GM19324 (cell line): ENCODE measurements at regions not wholly inside any gene's neighbourhood (a gene's known extent, or its start where the extent isn't known, plus 50 kb on each side); places are given as distances from the start of the nearest gene placed in this dataset.
"Not testable (repeated sequence)": the region's sequence is repeated elsewhere in the genome, so short reads cannot be mapped to it uniquely, and the experiment has no call there.

Source experiments
- ATAC-seq: cut with Tn5 transposase; IDR thresholded peaks from one replicate; pipeline ENCODE4 v1.9.1; 2021; ENCODE audit warnings: mild to moderate bottlenecking, moderate library complexity; ENCODE audit not compliant: unreplicated experiment, low FRiP score

DNA sequence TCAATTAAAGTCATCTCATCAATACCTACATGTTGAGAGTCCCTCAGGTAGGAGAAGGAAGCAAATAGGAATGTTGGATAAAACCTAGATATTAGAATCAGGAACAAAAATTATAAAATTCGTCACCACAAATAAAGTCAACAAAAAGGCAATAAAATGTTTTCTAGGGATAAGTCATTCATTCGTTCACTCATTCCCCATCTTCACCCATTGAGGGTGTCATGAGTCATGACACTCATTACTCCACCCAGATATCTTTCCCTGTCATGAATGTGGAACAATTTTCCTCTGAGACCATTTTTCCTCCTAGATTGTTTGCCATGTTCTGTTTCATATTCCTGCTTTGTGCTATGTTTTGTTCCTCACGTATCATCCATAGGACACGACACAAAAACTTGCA lies 50.9 kb upstream of the OLIG3 start:
- no peak for ATAC-seq

GRCh38 chr6:137547186-137547585 lies 53.0 kb upstream of the OLIG3 start:
- no peak for ATAC-seq

GRCh38 chr6:137547601-137548000 lies 53.4 kb upstream of the OLIG3 start:
- ATAC-seq, result no peak

DNA sequence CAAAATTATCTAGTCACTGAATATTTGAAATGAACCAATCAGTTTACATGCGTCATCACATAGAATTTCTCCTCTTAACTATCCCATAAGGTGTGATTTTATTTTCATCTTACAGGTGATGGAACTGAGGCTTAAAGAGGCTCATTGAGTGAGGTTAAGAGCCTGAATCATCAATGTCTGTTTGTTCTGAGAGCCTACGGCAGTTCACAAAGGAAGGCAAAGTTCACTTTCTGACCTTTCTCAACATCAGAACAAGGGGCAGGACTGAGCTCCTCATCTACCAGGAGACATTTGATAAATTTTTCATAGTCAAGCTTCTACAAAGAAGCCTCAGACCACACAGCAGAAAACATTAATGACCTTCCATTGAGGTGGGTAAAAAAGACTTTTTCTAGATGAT lies 54.9 kb upstream of the OLIG3 start:
- ATAC-seq, result no peak

- ATAC-seq, result no peak
These were observed 56.3 kb upstream of the OLIG3 start for GRCh38 chr6:137550535-137550934.

GRCh38 chr6:137552146-137552545 lies 58.0 kb upstream of the OLIG3 start:
- ATAC-seq, result no peak

DNA sequence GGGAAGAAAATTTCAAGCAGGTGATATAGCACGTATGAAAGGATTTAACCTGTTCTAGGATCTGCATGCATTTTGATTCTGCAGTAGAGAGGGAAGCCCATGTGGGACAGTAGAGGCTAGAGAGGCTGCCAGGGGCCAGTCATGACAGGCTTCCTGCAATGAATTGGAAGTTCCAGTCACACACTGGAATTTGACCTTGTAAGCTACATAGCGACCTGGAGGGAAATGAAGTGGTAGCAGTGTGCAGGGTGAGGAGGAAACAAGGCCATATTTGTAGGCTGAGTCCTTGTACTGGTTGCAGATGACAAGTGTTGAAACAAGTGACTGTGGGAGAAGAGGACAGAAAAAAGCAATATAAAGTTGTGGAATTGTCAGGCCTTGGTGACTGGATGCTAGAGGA lies 58.6 kb upstream of the OLIG3 start:
- ATAC-seq, result no peak

GRCh38 chr6:137559521-137560183 lies 65.5 kb upstream of the OLIG3 start:
- ATAC-seq, result not testable (repeated sequence)

DNA sequence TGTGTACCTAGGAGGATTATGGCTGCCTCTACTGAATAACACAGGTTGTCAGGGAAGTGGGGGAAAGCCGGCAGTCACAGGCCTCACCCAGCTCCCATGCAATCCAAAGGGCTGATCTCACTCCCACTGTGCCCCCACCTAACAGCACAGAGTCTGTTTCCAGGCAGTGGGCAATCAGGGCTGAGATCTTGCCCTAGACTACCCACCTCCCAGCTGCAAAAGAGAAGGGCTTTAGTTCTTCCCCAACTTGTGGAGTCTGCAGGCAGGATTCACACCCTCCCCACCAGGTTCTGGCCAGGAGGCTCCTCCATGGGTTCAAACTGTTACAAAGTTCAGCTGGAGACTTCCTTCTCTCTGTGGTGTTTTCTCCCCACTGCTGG lies 66.0 kb upstream of the OLIG3 start:
- no peak for ATAC-seq

DNA sequence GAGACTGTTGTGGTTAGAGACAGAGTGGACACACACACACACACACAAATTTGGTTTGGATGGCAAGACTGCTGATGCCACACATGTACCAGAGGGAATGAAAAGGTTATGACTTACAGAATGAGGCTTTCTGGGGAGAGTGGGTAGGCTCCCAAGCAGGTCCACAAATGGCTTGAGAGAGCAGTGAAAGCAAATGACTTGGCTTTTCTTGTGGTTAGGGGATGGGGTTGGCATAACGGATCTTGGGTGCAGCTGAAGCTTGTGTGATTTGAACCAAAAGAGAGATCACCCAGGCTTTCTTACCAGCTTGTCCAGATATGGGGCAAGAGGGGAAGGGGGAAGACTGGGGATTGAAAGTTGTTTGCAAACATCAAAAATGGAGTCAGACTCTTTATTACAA lies 73.9 kb upstream of the OLIG3 start:
- ATAC-seq, result no peak

GRCh38 chr6:137570393-137570792 lies 76.2 kb upstream of the OLIG3 start:
- ATAC-seq, result no peak

- ATAC-seq, result peak; percentile 63
These were observed 77.7 kb upstream of the OLIG3 start for GRCh38 chr6:137571854-137572253.

GRCh38 chr6:137573739-137574138 lies 79.5 kb upstream of the OLIG3 start:
- no peak for ATAC-seq

GRCh38 chr6:137579612-137580011 lies 85.4 kb upstream of the OLIG3 start:
- ATAC-seq, result no peak

DNA sequence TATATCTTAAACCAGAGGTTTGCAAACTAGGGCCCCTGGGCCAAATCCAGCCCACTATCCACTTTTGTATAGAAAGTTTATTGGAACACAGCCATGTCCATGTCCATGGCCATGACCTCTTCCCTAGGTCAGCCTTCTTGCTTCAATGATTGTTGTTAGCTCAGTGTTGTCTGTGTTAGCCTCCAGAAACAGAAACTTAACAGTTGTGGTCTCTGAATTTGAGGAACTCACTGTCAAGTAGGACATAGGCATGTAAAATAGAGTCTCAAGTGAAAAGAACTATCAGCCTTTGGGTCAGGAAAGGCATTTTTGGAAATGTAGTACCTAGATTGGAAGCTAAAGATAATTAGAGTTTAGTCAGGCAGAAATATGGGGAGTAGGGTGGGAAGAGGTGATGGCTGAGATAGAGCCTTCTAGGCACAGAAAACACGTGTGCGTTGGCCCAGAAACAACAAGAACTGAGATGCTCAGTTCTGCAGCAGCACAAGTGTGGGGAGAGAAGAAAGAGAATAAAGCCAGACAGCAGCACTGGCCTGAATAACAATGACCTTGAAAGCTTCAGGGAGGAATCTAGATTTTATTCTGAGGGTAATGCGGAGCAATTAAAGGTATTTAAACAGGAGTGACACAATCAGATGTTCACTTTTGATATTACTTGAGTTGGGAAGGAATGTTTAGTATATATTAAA lies 87.0 kb upstream of the OLIG3 start:
- ATAC-seq, result peak; percentile 62

- not testable (repeated sequence) for ATAC-seq
These were observed 89.3 kb upstream of the OLIG3 start for GRCh38 chr6:137583519-137583918.

DNA sequence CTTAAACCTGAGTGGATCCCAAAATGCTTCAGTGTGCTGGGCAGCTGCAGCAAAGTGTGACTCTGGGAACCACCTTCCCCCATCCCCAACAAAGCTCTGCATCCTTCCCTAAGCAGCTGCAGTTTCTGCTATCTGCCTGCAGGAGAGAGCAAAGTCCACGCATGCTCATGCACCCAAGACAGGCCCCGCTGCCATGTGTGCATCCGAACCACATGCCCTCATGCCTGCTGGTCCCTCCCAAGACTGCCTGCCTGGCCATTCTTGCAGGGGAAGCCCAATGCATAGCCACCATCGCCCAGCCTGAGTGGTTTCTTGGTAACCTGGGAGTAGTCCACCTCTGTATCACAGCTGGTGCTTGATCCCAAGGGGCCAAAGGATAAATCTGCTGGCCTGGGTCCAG lies 94.3 kb upstream of the OLIG3 start:
- ATAC-seq, result no peak

DNA sequence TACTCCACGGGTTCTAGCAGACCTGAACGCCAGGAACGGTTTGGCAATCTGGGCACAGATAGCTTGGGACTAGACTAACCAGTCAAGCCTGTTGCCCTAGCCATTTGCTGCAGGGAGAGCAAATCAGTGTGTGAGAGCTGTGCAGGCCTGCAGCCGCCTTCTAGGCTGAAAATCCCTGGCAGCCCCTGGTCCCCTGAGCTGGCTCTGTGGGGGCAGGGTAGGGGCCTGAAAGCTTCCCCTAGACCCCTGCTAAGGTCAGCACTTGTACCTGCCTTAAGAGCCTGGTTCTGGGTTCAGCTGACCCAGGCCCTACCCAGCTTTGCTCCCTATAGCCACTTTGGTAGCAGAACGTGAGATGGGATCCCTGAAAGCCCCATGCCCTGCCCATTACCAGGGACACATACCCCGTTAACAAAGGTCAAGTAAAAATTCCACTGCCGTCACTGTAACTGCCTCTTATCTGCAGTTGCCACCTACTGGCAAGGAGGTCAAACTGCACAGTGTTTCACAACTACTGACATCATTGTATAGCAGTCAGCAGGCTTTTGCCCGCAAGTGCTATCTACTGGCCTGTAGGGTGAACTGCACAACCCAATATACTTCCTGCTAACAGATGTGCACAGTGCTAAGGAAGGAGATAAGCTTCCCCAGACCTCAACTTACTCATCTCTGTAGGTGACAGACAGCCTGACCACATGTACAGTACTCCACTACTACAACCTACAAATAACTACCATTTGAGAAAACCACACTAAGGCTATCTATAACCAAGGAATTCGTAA lies 95.1 kb upstream of the OLIG3 start:
- peak; percentile 99 for ATAC-seq

GRCh38 chr6:137590684-137591083 lies 96.5 kb upstream of the OLIG3 start:
- ATAC-seq, result no peak

DNA sequence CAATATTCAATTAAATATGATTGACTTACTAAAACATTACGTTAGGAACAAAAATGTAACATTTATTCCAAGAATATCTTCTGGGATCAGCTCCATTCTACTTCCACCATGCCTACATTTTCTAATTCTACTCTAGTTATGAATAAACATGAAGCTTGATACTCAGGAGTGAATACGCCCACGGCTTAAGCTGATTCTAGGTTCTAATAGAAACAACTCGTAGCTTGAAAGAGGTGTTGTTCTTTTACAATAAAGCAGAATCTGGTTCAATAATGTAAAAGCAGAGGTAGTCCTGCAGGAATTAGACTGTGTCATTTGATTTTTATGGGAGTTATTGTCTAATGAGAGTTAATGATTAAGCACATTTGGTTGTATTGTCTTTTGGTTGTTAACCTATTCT lies 107.3 kb upstream of the OLIG3 start:
- no peak for ATAC-seq

DNA sequence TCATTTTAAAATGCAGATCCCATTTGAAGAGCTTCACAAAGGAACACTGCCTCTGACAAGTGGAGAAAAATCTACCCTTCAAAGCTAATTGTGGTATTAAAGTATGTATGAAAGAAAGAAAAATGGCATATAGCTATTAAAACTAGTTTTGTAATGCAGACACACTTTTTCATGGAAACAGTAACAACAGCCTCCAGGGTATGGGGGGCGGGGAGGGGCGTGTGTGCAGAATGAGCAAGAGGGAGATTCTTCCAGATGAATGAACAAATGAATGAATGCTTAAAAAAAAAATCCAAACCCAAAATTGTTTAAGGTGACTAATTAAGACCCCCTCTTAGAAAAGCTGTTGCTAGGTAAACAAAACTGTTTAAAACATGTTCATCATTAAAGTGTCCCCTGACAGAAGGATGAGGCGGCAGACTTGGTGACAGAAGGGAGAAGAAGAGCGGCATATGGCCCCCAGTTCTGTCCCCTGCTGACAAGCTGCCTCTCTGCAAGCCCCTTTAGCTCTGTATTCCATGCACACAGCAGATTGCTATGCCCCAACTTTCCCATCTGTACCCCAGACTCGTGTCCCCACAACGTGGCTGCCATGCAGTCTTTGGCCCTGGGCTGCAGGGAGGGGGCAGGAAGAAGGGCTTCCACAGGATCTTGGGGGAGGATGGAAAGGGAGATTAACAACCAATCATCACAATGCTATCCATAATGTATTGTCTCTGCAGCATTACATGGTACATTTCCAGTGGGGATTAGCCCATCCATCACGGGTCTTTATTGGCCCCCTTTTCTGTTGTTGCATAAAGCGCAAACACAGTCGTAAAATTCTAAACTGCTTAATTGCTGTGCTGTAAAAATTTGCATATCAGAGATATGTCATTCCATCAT lies 108.4 kb upstream of the OLIG3 start:
- ATAC-seq, result no peak
